Activated B cell treated with CpG ODN at 0.5 μM for 24 hours (primary cell): ENCODE measurements at regions not wholly inside any gene's neighbourhood (a gene's known extent, or its start where the extent isn't known, plus 50 kb on each side); places are given as distances from the start of the nearest gene placed in this dataset.

Source experiments
- ATAC-seq: fragments of 200-7000 bp; cut with Tn5 transposase; one replicate; pipeline ENCODE4 v1.10.0; 2021; ENCODE audit warnings: low read depth, mild to moderate bottlenecking, moderate library complexity
- CTCF ChIA-PET: fragments of 350-600 bp; sonication (Branson Sonifier 250); formaldehyde crosslinking; loops from one replicate; lab custom pipeline; 2021; ENCODE audit warnings: antibody characterized with exemption; lab: Charles Lee
- POLR2A ChIA-PET: fragments of 350-600 bp; sonication (Branson Sonifier 250); formaldehyde crosslinking; loops from one replicate; lab custom pipeline; 2021; ENCODE audit warnings: antibody characterized with exemption; lab: Charles Lee
- DNase-seq: peaks from one replicate; pipeline ENCODE4 v3.0.0; 2022
- H3K27ac Mint-ChIP-seq: one replicate; pipeline ENCODE4 v1.8.0; 2020; ENCODE audit warnings: mixed read lengths
- H3K27me3 Mint-ChIP-seq: one replicate; pipeline ENCODE4 v1.8.0; 2021; ENCODE audit warnings: mixed read lengths
- H3K36me3 Mint-ChIP-seq: one replicate; pipeline ENCODE4 v1.8.0; 2021; ENCODE audit warnings: low read depth, mixed read lengths
- H3K4me1 Mint-ChIP-seq: one replicate; pipeline ENCODE4 v1.8.0; 2021; ENCODE audit warnings: mixed read lengths
- H3K4me3 Mint-ChIP-seq: one replicate; pipeline ENCODE4 v1.8.0; 2020; ENCODE audit warnings: mild to moderate bottlenecking, mixed read lengths
- H3K9me3 Mint-ChIP-seq: one replicate; pipeline ENCODE4 v1.8.0; 2020; ENCODE audit warnings: mixed read lengths
- intact Hi-C: fragments of 100-400 bp; cut with micrococcal nuclease; formaldehyde crosslinking; loops from one replicate; pipeline ENCODE4 v1.15.1; 2024
- TF ChIP-seq, protein P1 (sequence below): fragments of 200-600 bp; IDR thresholded peaks from one replicate; pipeline ENCODE4 v1.8.0; 2022; ENCODE audit warnings: antibody characterized with exemption, mild to moderate bottlenecking

DNA sequence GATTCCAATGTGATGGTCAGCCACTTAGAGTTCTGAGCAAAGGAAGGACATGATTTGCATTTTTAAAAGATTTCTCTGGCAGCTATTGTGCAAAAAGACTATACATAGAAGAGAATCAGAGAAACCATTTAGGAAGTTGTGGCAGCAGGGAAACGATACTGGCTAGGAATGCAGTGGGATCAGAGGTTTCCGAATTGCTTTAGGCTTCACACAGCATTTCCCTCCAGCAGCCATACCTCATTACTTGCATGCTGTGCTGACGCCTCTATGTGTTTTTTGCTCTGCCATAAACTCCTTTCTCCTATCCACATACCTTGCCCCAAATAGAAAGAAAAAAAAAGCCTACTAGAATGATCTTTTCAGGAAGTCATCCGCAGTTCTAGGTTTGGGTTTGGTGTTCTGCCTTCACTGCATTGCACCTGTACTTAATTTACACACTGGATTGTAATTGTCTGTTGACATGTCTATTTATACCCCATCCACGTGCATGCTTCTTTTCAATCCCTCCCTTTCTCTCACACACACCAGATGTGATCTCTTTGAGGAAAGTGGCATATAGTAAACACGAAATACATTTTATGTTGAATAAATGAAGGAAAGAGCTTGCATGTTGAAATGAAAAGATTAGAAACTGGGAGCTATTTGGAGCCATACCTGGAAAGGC lies 860.3 kb upstream of the SEMA6D start:
- TF ChIP-seq, protein P1, sequence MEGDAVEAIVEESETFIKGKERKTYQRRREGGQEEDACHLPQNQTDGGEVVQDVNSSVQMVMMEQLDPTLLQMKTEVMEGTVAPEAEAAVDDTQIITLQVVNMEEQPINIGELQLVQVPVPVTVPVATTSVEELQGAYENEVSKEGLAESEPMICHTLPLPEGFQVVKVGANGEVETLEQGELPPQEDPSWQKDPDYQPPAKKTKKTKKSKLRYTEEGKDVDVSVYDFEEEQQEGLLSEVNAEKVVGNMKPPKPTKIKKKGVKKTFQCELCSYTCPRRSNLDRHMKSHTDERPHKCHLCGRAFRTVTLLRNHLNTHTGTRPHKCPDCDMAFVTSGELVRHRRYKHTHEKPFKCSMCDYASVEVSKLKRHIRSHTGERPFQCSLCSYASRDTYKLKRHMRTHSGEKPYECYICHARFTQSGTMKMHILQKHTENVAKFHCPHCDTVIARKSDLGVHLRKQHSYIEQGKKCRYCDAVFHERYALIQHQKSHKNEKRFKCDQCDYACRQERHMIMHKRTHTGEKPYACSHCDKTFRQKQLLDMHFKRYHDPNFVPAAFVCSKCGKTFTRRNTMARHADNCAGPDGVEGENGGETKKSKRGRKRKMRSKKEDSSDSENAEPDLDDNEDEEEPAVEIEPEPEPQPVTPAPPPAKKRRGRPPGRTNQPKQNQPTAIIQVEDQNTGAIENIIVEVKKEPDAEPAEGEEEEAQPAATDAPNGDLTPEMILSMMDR: no peak
- intact Hi-C loops: no loop called here
- no peak overlapping the region for H3K4me3 Mint-ChIP-seq
- H3K36me3 Mint-ChIP-seq: no peaks in the 10 kb centered on the region
- POLR2A ChIA-PET: no interaction called here
- H3K27ac Mint-ChIP-seq: no peak overlapping the region
- H3K4me1 Mint-ChIP-seq: no peaks in the 10 kb centered on the region
- ATAC-seq: no peak
- H3K27me3 Mint-ChIP-seq: no peaks in the 10 kb centered on the region
- CTCF ChIA-PET: no interaction called here
- no peak for DNase-seq
- H3K9me3 Mint-ChIP-seq: peaks cover 3% of the 10 kb centered on the region

DNA sequence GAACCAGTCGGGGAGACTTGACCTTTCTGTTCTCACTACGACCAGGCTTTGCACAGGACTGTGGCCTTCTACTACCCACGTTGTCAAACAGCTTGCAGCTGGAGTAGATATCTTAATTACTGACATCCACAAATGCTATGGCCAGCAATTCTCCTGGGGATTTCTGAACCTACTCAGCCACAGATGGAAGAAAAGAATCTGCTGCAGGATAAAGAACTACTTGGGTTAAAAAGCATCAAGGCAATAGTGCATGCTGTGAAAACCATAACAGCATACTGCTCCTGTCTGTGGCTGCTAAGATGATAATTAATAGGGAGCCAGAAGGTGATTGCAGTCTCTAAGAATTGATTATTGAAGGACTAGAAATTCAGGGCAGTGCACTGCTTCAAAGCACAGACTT lies 859.2 kb upstream of the SEMA6D start:
- Mint-ChIP-seq H3K36me3 (no peaks in the 10 kb centered on the region), H3K4me3 (no peak overlapping the region), H3K27ac (no peak overlapping the region), H3K27me3 (no peaks in the 10 kb centered on the region), H3K4me1 (no peaks in the 10 kb centered on the region), H3K9me3 (peaks cover 5% of the 10 kb centered on the region)
- ATAC-seq (no peak), DNase-seq (no peak)
- CTCF ChIA-PET: no interaction called here
- POLR2A ChIA-PET: no interaction called here
- intact Hi-C loops: no loop called here
- TF ChIP-seq, protein P1: no peak

DNA sequence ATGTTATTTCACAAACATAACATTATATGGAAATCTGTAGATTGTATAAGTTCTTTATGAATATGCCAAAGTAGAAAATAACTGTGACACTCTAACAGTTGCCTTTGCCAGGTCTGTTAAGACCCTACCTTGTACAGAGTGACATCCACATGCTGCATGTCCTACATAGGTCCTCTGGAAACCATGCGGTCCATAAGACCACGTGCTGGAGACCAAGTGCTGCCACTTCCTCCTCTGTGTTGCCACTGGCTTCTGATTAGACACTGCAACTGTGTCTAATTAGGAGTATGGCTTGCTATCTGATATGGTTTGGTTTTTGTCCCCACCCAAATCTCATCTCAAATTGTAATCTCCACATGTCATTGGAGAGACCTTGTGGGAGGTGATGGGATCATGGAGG lies 855.5 kb upstream of the SEMA6D start:
- H3K9me3 Mint-ChIP-seq: peaks cover 5% of the 10 kb centered on the region
- ChIA-PET POLR2A (no interaction called here), CTCF (no interaction called here)
- no peak for ATAC-seq
- no peaks in the 10 kb centered on the region for H3K27me3 Mint-ChIP-seq
- H3K4me1 Mint-ChIP-seq: no peaks in the 10 kb centered on the region
- no peak for DNase-seq
- H3K36me3 Mint-ChIP-seq: no peaks in the 10 kb centered on the region
- intact Hi-C loops: no loop called here
- TF ChIP-seq, protein P1: no peak
- no peak overlapping the region for H3K27ac Mint-ChIP-seq
- no peak overlapping the region for H3K4me3 Mint-ChIP-seq

DNA sequence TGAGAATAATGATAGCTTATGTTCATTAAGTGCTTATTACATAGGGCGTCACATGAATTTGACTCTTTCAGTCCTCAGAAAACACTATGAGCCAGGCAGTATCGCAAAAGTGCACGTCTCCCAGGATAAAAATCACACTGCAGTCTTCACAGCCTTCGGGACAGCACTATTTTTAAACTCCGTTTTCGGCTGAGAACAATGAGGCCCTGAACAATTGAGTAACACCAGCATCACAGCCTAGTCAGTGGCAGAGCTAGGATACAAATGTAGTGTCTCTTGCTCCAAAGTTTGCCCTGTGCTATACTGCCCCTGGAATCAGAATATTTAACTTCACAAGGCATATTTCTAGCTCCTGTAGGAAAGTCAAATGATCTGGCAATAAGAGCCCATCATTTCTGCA lies 852.1 kb upstream of the SEMA6D start:
- no peaks in the 10 kb centered on the region for H3K36me3 Mint-ChIP-seq
- H3K4me3 Mint-ChIP-seq: no peak overlapping the region
- no peaks in the 10 kb centered on the region for H3K27me3 Mint-ChIP-seq
- H3K4me1 Mint-ChIP-seq: no peaks in the 10 kb centered on the region
- H3K9me3 Mint-ChIP-seq: peaks cover 5% of the 10 kb centered on the region
- intact Hi-C loops: no loop called here
- CTCF ChIA-PET: no interaction called here
- no peak overlapping the region for H3K27ac Mint-ChIP-seq
- POLR2A ChIA-PET: no interaction called here
- no peak for DNase-seq
- TF ChIP-seq, protein P1: no peak
- no peak for ATAC-seq

DNA sequence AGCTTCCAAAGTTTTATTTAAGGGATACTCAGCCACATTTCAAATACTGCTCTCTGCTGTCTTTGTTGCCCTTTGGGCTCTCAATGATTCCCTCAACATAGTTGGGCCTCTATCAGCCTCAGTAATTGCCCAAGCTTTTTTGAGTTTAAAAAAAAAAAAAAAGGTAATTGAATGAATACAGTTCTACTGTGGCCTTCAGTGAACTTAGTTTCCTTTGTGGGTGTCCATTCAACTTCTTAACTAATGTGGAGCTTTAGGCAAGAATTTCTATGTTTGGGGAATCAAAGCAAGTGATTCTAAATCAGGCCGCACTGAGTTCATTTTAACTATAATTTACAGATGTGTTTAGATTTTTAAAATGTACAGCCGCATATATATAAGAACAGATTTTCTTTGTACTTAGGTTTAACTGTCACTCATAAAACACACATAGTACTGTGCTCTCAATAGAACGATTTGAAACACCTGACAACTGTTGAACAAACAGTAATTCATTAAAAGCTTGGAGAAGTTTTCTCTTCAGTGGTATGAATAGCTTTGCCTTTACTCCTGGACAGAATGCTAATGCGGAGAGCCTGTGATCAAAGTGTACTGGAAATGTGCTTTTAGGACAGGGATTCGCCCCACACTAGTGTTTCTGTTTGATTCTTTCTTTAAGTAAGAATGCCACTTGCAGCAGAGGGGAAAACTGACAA lies 844.9 kb upstream of the SEMA6D start:
- Mint-ChIP-seq H3K9me3 (peaks cover 3% of the 10 kb centered on the region), H3K27ac (no peak overlapping the region), H3K36me3 (no peaks in the 10 kb centered on the region), H3K27me3 (no peaks in the 10 kb centered on the region), H3K4me1 (no peaks in the 10 kb centered on the region), H3K4me3 (no peak overlapping the region)
- no peak for ATAC-seq
- intact Hi-C loops: no loop called here
- no peak for DNase-seq
- TF ChIP-seq, protein P1: no peak
- ChIA-PET POLR2A (no interaction called here), CTCF (no interaction called here)
